ENCODE measurements at regions not wholly inside any gene's neighbourhood (a gene's known extent, or its start where the extent isn't known, plus 50 kb on each side); places are given as distances from the start of the nearest gene placed in this dataset.
"Not testable (repeated sequence)": the region's sequence is repeated elsewhere in the genome, so short reads cannot be mapped to it uniquely, and the experiment has no call there.

- DNase-seq (ENCODE audit: extremely low read depth, low read depth) = no peak
These were observed 508.5 kb downstream of the RAB38 start for GRCh38 chr11:87666730-87667129.

GRCh38 chr11:87662287-87662686 is 513.0 kb downstream of the RAB38 start:
- DNase-seq (ENCODE audit: extremely low read depth, low read depth) = no peak

GRCh38 chr11:87660926-87661660 is 514.1 kb downstream of the RAB38 start:
- no peak for DNase-seq (ENCODE audit: extremely low read depth, low read depth)

GRCh38 chr11:87659807-87660206 is 515.4 kb downstream of the RAB38 start:
- no peak for DNase-seq (ENCODE audit: extremely low read depth, low read depth)

- no peak for DNase-seq (ENCODE audit: extremely low read depth, low read depth)
These were observed 529.6 kb downstream of the RAB38 start for GRCh38 chr11:87645626-87646025.

GRCh38 chr11:87639753-87640364 is 535.4 kb downstream of the RAB38 start:
- no peak for DNase-seq (ENCODE audit: extremely low read depth, low read depth)

- no peak for DNase-seq (ENCODE audit: extremely low read depth, low read depth)
These were observed 540.2 kb downstream of the RAB38 start for GRCh38 chr11:87635001-87635400.

GRCh38 chr11:87634331-87634730 is 540.9 kb downstream of the RAB38 start:
- no peak for DNase-seq (ENCODE audit: extremely low read depth, low read depth)

GRCh38 chr11:87628957-87629356 is 546.3 kb downstream of the RAB38 start:
- DNase-seq (ENCODE audit: extremely low read depth, low read depth) = no peak

- no peak for DNase-seq (ENCODE audit: extremely low read depth, low read depth)
These were observed 547.1 kb downstream of the RAB38 start for GRCh38 chr11:87628026-87628580.

GRCh38 chr11:87623531-87624365 is 551.5 kb downstream of the RAB38 start:
- DNase-seq (ENCODE audit: extremely low read depth, low read depth) = not testable (repeated sequence)

GRCh38 chr11:87616511-87616910 is 558.7 kb downstream of the RAB38 start:
- no peak for DNase-seq (ENCODE audit: extremely low read depth, low read depth)

- no peak for DNase-seq (ENCODE audit: extremely low read depth, low read depth)
These were observed 566.6 kb downstream of the TMEM135 start for GRCh38 chr11:87604350-87604749.

- DNase-seq (ENCODE audit: extremely low read depth, low read depth) = no peak
These were observed 566.2 kb downstream of the TMEM135 start for GRCh38 chr11:87603887-87604286.

GRCh38 chr11:87602776-87603175 is 565.0 kb downstream of the TMEM135 start:
- no peak for DNase-seq (ENCODE audit: extremely low read depth, low read depth)

- DNase-seq (ENCODE audit: extremely low read depth, low read depth) = no peak
These were observed 563.2 kb downstream of the TMEM135 start for GRCh38 chr11:87600938-87601337.

- DNase-seq (ENCODE audit: extremely low read depth, low read depth) = no peak
These were observed 560.0 kb downstream of the TMEM135 start for GRCh38 chr11:87597725-87598124.

- DNase-seq (ENCODE audit: extremely low read depth, low read depth) = no peak
These were observed 558.4 kb downstream of the TMEM135 start for GRCh38 chr11:87596176-87596575.

- no peak for DNase-seq (ENCODE audit: extremely low read depth, low read depth)
These were observed 551.3 kb downstream of the TMEM135 start for GRCh38 chr11:87589082-87589481.

GRCh38 chr11:87585613-87586012 is 547.9 kb downstream of the TMEM135 start:
- not testable (repeated sequence) for DNase-seq (ENCODE audit: extremely low read depth, low read depth)

GRCh38 chr11:87583931-87584330 is 546.2 kb downstream of the TMEM135 start:
- no peak for DNase-seq (ENCODE audit: extremely low read depth, low read depth)
